DND-41 (cell line): ENCODE measurements at regions not wholly inside any gene's neighbourhood (a gene's known extent, or its start where the extent isn't known, plus 50 kb on each side); places are given as distances from the start of the nearest gene placed in this dataset.

Source experiments
- ATAC-seq: fragments of 200-7000 bp; cut with Tn5 transposase; 3 replicates; pipeline ENCODE4 v1.9.1; 2021; ENCODE audit warnings: low read depth; ENCODE audit not compliant: insufficient read depth
- DNase-seq: peaks from one replicate; pipeline ENCODE4 v3.0.0-alpha.2; 2020
- H2AFZ ChIP-seq: 2 replicates; pipeline ENCODE4 v1.6.0; 2012; ENCODE audit warnings: low read depth, low read length
- H3K27ac ChIP-seq: 2 replicates; pipeline ENCODE4 v1.5.1; 2012; ENCODE audit warnings: low read length, inconsistent platforms
- H3K27me3 ChIP-seq: fragments of 200-600 bp; sonication (generic); 2 replicates; pipeline ENCODE4 v1.6.0; 2012; ENCODE audit warnings: low read length, mild to moderate bottlenecking, inconsistent platforms; ENCODE audit not compliant: insufficient read depth, poor library complexity
- H3K36me3 ChIP-seq: 2 replicates; pipeline ENCODE4 v1.5.1; 2012; ENCODE audit warnings: low read length, inconsistent platforms; ENCODE audit not compliant: insufficient read depth
- H3K4me1 ChIP-seq: 2 replicates; pipeline ENCODE4 v1.5.1; 2012; ENCODE audit warnings: mild to moderate bottlenecking, low read length; ENCODE audit not compliant: insufficient read depth
- H3K4me2 ChIP-seq: 2 replicates; pipeline ENCODE4 v1.6.0; 2012; ENCODE audit warnings: mild to moderate bottlenecking, moderate library complexity, low read length, inconsistent platforms; ENCODE audit not compliant: insufficient read depth
- H3K4me3 ChIP-seq, 2 experiments: fragments of 200-600 bp in 1 of 2; shearing (Covaris generic) in 1 of 2; 2 replicates each; pipeline ENCODE4 v1.5.1; 2012 to 2016; ENCODE audit warnings: inconsistent platforms in 2 of 2, low read length in 2 of 2, mild to moderate bottlenecking in 2 of 2, low read depth in 1 of 2, moderate library complexity in 1 of 2
- H3K79me2 ChIP-seq: 2 replicates; pipeline ENCODE4 v1.6.0; 2012; ENCODE audit warnings: low read length, inconsistent platforms; ENCODE audit not compliant: insufficient read depth
- H3K9ac ChIP-seq: 2 replicates; pipeline ENCODE4 v1.6.0; 2012; ENCODE audit warnings: low read depth, mild to moderate bottlenecking, inconsistent platforms, low read length, moderate library complexity
- H3K9me3 ChIP-seq: 2 replicates; pipeline ENCODE4 v1.5.1; 2012; ENCODE audit warnings: low read length, moderate library complexity, mild to moderate bottlenecking, inconsistent platforms; ENCODE audit not compliant: insufficient read depth, severe bottlenecking
- H4K20me1 ChIP-seq: 2 replicates; pipeline ENCODE4 v1.6.0; 2012; ENCODE audit warnings: low read length; ENCODE audit not compliant: insufficient read depth
- CTCF ChIP-seq: IDR thresholded peaks from 2 replicates; pipeline ENCODE4 v1.5.1; 2012; ENCODE audit warnings: borderline replicate concordance, low read length, moderate library complexity, mild to moderate bottlenecking; ENCODE audit not compliant: poor library complexity, severe bottlenecking; ENCODE audit errors: extremely low read depth
- EZH2 ChIP-seq: IDR thresholded peaks from 3 replicates; pipeline ENCODE4 v1.6.1; 2012; ENCODE audit warnings: borderline replicate concordance, low read depth, mild to moderate bottlenecking, moderate library complexity, low read length, inconsistent platforms; ENCODE audit not compliant: severe bottlenecking

GRCh38 chr22:48652796-48653195, 1174.9 kb downstream of the BRD1 start:
- ATAC-seq: no peak
- Histone ChIP-seq H3K36me3 (no peaks in the 10 kb centered on the region), H3K27ac (no peak overlapping the region), H3K9ac (no peak overlapping the region), H2AFZ (no peak overlapping the region), H3K4me3 (no peak overlapping the region), H3K4me2 (no peak overlapping the region), H3K4me1 (no peaks in the 10 kb centered on the region), H4K20me1 (0 out of 2 replicates have a peak, but pooled peaks cover 3% of the 10 kb centered on the region), H3K79me2 (no peaks in the 10 kb centered on the region), H3K9me3 (no peaks in the 10 kb centered on the region), H3K27me3 (no peaks in the 10 kb centered on the region)
- no peak for DNase-seq
- TF ChIP-seq EZH2 (no peak), CTCF (no peak)

- ATAC-seq (no peak), DNase-seq (no peak)
- Histone ChIP-seq H3K4me1 (no peaks in the 10 kb centered on the region), H3K27ac (no peak overlapping the region), H3K4me3 (no peak overlapping the region), H3K79me2 (no peaks in the 10 kb centered on the region), H4K20me1 (0 out of 2 replicates have a peak, but pooled peaks cover 3% of the 10 kb centered on the region), H2AFZ (no peak overlapping the region), H3K9me3 (no peaks in the 10 kb centered on the region), H3K27me3 (no peaks in the 10 kb centered on the region), H3K36me3 (no peaks in the 10 kb centered on the region), H3K4me2 (no peak overlapping the region), H3K9ac (no peak overlapping the region)
- TF ChIP-seq EZH2: no peak
- TF ChIP-seq CTCF: no peak
Measured at GRCh38 chr22:48651981-48652538, 1175.6 kb downstream of the BRD1 start.

GRCh38 chr22:48651036-48651890, 1176.4 kb downstream of the BRD1 start:
- H3K27ac ChIP-seq: no peak overlapping the region
- no peaks in the 10 kb centered on the region for H3K9me3 ChIP-seq
- no peak for TF ChIP-seq EZH2
- TF ChIP-seq CTCF: no peak
- H3K4me3 ChIP-seq: no peak overlapping the region
- ATAC-seq (no peak), DNase-seq (no peak)
- H3K4me1 ChIP-seq: no peaks in the 10 kb centered on the region
- no peak overlapping the region for H3K4me2 ChIP-seq
- no peaks in the 10 kb centered on the region for H3K27me3 ChIP-seq
- no peaks in the 10 kb centered on the region for H3K36me3 ChIP-seq
- 0 out of 2 replicates have a peak, but pooled peaks cover 3% of the 10 kb centered on the region for H4K20me1 ChIP-seq
- H2AFZ ChIP-seq: no peak overlapping the region
- H3K79me2 ChIP-seq: no peaks in the 10 kb centered on the region
- H3K9ac ChIP-seq: no peak overlapping the region
